Adrenal gland (tissue), 5 donors: ENCODE measurements at regions not wholly inside any gene's neighbourhood (a gene's known extent, or its start where the extent isn't known, plus 50 kb on each side); places are given as distances from the start of the nearest gene placed in this dataset.

ENCODE experiments used
- CTCF ChIP-seq, 6 experiments: fragments of 450-650 bp in 4 of 6; fragments of 200-600 bp in 2 of 6; sonication (generic) in 1 of 6; IDR thresholded peaks; 1 replicate in 5 of 6; 2 replicates in 1 of 6; pipeline versions ENCODE4 v1.5.1 to v1.8.0; 2016 to 2021; ENCODE audit warnings: antibody characterized with exemption in 6 of 6, mild to moderate bottlenecking in 2 of 6, moderate library complexity in 1 of 6
- POLR2A ChIP-seq, 2 donors: fragments of 450-650 bp; IDR thresholded peaks; one replicate each; pipeline ENCODE4 v1.6.1; 2017; ENCODE audit warnings: antibody characterized with exemption in 2 of 2, mild to moderate bottlenecking in 2 of 2, moderate library complexity in 1 of 2
- donor health status: DM: no; HTN: no; CAD: no.

- TF ChIP-seq CTCF (IDR thresholded peaks at IDR 0.05), result no peak
- no peak for TF ChIP-seq POLR2A (IDR thresholded peaks at IDR 0.05)
Observed at GRCh38 chr13:60282708-60283107, 114.3 kb upstream of the TDRD3 start.
